ENCODE measurements at regions not wholly inside any gene's neighbourhood (a gene's known extent, or its start where the extent isn't known, plus 50 kb on each side); places are given as distances from the start of the nearest gene placed in this dataset.

DNA sequence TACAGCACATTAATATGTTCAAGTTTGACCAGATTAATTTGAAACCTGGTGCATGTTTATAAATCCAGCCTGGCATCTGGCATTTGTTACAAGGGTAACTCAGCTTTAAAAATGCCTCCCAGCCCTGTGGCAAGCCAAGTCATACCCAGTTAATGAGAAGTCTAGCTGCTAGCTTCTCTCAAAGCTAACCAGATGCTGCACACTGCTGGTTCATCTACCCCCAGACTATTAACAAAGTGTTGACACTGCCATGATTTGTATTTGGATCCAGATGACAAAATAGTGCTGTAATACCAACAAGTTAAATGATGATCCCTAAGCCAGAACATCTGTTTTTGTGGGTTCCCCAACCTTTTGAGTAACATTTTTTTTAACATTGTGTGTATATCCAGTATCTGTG, 573.7 kb upstream of the DAB2 start:
- TF ChIP-seq, protein P1, sequence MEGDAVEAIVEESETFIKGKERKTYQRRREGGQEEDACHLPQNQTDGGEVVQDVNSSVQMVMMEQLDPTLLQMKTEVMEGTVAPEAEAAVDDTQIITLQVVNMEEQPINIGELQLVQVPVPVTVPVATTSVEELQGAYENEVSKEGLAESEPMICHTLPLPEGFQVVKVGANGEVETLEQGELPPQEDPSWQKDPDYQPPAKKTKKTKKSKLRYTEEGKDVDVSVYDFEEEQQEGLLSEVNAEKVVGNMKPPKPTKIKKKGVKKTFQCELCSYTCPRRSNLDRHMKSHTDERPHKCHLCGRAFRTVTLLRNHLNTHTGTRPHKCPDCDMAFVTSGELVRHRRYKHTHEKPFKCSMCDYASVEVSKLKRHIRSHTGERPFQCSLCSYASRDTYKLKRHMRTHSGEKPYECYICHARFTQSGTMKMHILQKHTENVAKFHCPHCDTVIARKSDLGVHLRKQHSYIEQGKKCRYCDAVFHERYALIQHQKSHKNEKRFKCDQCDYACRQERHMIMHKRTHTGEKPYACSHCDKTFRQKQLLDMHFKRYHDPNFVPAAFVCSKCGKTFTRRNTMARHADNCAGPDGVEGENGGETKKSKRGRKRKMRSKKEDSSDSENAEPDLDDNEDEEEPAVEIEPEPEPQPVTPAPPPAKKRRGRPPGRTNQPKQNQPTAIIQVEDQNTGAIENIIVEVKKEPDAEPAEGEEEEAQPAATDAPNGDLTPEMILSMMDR (IDR thresholded peaks at IDR 0.05), result no peak
- TF ChIP-seq POLR2A (IDR thresholded peaks at IDR 0.05), result no peak

All from uterus (tissue), 2 donors.